DND-41 (cell line): ENCODE measurements at regions not wholly inside any gene's neighbourhood (a gene's known extent, or its start where the extent isn't known, plus 50 kb on each side); places are given as distances from the start of the nearest gene placed in this dataset.

Source experiments
- CTCF ChIP-seq: IDR thresholded peaks from 2 replicates; pipeline ENCODE4 v1.5.1; 2012; ENCODE audit warnings: borderline replicate concordance, low read length, moderate library complexity, mild to moderate bottlenecking; ENCODE audit not compliant: poor library complexity, severe bottlenecking; ENCODE audit errors: extremely low read depth
- EZH2 ChIP-seq: IDR thresholded peaks from 3 replicates; pipeline ENCODE4 v1.6.1; 2012; ENCODE audit warnings: borderline replicate concordance, low read depth, mild to moderate bottlenecking, moderate library complexity, low read length, inconsistent platforms; ENCODE audit not compliant: severe bottlenecking

DNA sequence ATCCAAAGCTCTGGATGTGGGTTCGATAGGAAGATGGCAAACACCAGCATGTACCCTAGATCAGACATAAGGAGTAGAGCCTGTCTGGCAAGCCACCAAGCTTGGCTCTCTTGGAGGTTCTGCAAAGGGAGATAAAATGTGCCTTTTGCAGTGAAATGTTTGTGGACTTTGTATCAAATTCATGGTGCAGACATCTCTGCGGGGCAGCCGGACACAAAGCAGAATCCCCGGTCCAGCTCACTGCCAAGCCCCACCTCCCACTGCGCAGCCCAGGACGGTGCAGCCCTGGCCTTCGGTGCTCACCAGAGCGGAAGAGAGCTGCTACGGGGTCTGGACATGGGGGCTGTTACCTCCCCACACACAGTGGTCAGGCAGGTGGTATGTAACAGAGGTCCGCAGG is 333.6 kb upstream of the JARID2 start:
- TF ChIP-seq EZH2 = no peak
- TF ChIP-seq CTCF = no peak
